ENCODE measurements at regions not wholly inside any gene's neighbourhood (a gene's known extent, or its start where the extent isn't known, plus 50 kb on each side); places are given as distances from the start of the nearest gene placed in this dataset.
"Not testable (repeated sequence)": the region's sequence is repeated elsewhere in the genome, so short reads cannot be mapped to it uniquely, and the experiment has no call there.

DNA sequence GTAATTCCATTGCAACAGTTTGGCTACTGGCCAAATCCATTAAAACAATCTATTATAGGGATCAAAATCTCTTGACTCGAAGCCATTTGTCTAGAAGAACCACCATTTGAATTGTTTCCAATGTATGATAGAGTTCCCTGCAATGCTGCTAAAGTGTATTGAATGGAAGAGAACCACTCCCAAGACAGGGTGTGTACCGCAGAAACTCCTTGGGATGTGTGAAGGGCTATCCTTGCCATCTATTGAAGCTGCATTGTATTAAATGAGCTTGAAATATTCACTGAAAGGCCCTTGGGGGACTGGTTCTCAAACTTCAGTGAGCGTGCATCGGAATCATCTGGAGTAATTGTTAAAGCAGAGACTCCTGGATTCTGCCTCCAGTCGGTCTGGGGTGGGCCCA, 260.4 kb upstream of the MEIS1 start:
- DNase-seq (ENCODE audit: low spot score): no peak

DNA sequence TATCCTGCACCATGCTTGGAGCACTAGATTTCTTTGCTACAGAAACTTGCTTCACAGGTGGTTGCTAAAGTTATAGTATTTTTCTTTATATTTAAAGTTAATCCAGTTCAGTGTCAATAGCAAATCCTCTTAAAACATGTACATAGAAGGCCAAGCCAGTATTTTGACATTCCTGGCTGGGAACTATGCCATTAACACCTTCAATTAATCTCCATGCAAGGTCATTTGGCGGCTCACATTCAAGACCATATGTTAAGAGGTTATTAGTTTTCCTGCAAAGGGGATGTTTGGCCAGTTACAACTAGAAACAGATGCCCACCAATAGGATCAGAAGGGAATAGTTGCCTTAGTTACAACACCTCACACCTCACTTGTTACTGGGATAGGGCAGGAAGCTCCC, 261.3 kb upstream of the MEIS1 start:
- DNase-seq (ENCODE audit: low spot score): no peak

DNA sequence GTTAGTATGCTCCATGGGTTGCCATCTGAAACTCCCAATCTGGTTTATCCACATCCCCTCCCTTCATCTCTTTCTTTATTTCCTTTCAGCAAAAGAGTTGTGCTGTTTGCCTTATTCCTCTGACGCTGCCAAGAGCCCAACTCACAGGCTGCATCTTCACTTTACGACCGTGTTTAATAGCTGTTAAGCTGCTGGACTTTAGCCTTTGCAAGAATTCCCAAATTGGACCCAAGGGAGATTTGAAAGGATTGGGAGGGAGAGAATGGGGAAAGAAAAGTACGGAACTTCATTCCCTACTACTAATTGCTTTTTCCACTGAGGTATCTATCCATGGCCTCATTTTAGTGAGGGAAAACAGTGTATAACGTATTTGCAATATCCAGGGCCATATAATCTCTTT, 263.4 kb upstream of the MEIS1 start:
- no peak for DNase-seq (ENCODE audit: low spot score)

GRCh38 chr2:66170744-66171330, 264.1 kb upstream of the MEIS1 start:
- no peak for DNase-seq (ENCODE audit: low spot score)

DNA sequence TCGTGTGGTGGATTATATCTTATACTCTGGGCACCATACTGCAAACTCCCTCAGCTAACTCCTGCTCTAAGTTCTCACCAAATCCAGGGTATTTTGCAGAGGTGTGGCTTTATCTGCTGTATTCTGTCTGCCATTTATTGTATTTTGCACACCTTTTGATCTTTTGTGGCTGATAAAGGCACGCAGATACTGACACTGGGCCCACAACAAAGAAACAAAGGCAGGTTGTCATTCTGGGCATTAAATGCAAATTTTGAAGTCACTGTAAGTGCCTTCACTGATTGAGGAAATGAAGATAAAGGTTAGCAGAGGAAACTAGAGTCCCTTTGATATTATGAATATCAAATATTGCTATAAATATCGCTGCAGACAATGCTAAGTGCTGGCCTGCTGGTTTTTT, 265.8 kb upstream of the MEIS1 start:
- DNase-seq (ENCODE audit: low spot score): no peak

DNA sequence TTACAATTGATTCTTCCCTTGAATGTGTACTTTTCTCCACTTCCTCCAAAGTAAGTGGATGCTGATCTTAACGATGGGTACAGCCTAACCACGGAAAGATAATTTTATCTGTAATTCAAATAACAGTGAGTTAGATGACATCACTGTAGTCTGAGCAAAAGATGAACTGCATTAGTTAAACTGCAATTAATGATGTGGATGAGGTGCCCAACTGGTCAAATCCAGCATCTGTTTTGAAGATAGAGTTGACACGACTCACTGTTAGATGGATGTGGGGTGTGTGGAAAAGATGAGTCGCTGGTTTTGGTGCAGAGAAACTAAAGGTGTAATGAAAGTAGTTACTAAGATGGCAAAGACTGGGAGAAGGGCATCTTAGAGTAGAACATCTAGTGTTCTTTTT, 270.5 kb upstream of the MEIS1 start:
- no peak for DNase-seq (ENCODE audit: low spot score)

DNA sequence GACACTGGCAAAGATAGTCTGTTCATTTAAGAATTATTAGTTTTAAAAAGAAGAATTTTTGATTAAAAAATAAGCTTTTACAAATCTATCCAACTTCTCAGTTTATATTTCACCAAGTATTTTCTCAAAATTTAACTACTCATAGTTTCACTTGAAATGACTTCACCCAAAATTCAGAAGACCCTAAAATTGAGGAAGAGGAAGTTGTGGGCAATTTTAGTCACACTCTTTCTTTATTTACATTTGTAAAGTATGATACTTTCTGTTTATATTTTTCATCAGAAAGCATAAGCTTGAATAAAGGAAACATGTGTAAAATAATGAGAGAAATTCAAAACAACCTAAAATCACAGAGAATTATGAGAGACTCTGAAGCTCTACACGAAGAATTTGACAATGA, 278.8 kb upstream of the MEIS1 start:
- no peak for DNase-seq (ENCODE audit: low spot score)

DNA sequence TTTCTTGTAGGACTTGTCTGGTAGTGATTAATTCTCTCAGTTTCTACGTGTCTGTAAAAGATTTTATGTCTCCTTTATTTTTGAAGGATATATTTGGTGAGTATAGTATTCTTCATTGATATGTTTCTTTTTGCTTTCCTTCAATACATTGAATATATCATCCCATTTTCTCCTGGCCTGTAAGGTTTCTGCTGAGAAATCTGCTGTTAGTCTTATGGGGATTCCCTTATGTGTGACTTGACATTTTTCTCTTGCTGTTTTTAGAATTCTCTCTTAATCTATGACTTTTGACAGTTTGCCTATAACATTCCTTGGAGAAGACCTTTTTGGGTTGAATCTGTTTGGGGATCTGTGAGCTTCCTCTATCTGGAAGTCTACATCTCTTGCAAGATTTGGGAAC, 281.0 kb upstream of the MEIS1 start:
- no peak for DNase-seq (ENCODE audit: low spot score)

DNA sequence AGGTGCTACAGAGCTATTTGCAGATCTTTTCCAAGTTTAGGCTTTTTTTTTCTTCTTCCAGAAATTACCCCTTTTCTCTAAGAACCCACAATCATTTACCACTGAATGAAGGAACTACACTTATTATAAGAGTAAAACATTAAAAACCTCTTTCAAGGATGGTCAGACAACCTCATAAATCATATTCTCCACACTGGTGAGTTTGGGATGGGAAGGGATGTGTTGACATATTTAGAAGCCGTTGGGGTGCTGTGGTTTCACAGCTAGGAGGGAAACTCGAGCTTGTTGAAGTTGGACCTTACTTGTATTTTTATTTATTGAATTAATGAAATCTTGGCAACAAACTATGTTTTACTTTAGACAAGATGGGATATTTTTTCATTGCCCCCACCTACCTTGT, 289.4 kb upstream of the MEIS1 start:
- DNase-seq (ENCODE audit: low spot score): no peak

DNA sequence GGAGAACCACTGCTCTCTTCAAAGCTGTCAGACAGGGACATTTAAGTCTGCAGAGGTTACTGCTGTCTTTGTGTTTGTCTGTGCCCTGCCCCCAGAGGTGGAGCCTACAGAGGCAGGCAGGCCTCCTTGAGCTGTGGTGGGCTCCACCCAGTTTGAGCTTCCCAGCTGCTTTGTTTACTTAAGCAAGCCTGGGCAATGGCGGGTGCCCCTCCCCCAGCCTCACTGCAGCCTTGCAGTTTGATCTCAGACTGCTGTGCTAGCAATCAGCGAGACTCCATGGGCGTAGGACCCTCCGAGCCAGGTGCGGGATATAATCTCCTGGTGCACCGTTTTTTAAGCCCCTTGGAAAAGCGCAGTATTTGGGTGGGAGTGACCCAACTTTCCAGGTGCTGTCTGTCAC, 290.6 kb upstream of the MEIS1 start:
- not testable (repeated sequence) for DNase-seq (ENCODE audit: low spot score)

DNA sequence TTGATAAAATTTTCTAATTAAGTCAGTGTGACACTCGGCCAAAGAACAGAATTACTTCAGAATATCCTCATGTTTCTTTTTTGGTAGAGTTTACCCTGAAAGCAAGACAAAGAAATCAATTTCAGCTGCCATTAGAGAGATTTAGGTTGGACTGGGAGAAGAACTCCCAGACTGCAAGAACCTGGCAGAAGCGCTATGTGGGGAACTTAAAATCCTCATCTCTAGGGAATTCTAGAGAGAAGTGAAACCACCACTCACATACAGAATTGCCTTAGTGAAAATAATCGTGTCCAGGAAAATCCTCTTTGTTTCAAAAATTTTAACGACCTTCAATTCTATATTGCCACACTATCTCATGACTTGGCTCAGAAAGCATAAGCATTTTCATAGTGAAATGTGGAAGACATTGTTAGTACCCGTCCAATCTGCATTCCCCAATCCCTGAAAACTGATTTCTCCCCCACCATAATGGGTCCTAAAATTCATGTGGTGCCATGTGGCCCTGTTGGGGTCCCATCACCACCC, 297.3 kb upstream of the MEIS1 start:
- DNase-seq (ENCODE audit: low spot score): no peak

DNA sequence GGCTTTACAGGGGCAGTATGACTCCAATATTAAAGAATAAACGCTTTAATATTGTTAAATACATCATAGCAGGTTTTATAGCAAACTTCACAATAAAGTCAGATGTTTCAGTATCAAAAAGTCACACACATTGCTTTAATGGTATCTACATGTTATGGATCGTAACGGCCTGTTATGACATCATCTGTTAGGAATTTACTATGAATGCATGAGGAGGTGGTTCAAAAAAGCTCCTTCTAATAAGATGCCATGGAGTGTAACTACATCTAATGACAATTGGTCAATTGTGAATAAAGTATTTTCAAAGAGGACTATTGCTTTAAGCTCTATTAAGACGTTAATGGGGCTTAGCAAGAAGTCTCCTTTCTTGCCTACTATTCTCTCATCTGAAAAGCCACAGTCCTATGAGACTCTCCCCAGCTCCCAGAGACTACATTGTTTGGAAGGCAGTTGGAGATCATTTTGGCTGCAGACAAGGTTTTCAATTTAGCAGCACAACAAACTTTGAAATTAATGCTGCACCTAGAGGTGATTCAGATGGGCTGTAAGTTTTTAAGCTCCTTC, 300.7 kb upstream of the MEIS1 start:
- no peak for DNase-seq (ENCODE audit: low spot score)

DNA sequence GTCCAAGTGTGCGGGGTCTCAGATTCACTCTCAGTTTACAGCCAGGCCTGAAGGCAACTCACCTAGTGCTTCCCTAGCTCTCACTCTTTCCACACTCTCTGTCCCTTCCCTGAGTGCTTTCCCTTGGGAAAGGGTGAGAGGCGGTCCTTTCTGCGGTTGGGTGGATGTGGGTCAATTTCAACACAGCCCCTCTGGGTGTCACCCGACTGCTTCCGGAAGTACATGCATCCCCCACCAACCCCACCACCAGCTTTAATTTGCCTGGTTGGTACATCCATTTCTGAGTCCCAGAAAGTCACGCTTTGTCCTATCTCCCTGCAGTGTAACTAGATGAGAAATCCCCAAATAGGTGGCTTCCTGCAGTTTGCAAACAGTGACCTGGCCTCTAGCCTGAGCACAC, 307.3 kb upstream of the MEIS1 start:
- DNase-seq (ENCODE audit: low spot score): no peak

DNA sequence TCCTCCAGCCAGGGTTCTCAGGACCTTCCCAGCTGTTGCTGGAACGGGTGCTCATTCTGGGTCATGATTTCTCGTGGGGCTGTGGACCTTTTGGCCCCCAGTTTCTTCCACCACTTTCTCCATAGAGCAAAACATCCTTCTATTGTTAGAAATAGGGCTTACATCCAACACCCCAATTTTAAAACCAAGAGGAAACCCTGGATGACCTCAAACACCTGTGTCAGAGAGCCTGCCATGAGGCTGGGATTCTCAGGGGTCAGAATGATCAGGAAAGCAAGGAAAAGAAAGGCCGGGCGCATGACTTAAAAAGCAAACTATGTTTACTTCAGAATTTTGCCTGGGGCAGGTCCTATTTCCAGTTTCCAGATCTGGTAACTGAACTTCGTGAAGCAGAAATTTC, 307.9 kb upstream of the MEIS1 start:
- DNase-seq (ENCODE audit: low spot score): no peak

GRCh38 chr2:66125951-66126350, 309.0 kb upstream of the MEIS1 start:
- DNase-seq (ENCODE audit: low spot score): no peak

GRCh38 chr2:66122516-66122915, 312.4 kb upstream of the MEIS1 start:
- no peak for DNase-seq (ENCODE audit: low spot score)

GRCh38 chr2:66121946-66122345, 313.0 kb upstream of the MEIS1 start:
- DNase-seq (ENCODE audit: low spot score): no peak

- DNase-seq (ENCODE audit: low spot score): no peak
These were observed 320.8 kb upstream of the MEIS1 start for GRCh38 chr2:66113988-66114625.

DNA sequence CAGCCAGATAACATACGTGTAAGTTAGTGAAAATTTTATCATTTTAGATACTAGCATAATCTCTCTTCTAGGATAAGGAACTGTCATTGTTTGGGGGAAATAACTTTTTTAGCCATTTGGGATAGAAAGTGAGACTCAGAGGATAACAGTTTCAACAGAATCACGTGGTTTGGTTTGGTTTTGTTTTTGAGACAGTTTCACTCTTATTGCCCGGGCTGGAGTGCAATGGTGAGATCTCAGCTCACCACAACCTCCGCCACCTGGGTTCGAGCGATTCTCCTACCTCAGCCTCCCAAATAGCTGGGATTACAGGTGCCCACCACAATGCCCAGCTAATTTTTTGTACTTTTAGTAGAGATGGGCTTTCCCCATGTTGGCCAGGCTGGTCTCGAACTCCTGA, 323.2 kb upstream of the MEIS1 start:
- DNase-seq (ENCODE audit: low spot score): no peak

DNA sequence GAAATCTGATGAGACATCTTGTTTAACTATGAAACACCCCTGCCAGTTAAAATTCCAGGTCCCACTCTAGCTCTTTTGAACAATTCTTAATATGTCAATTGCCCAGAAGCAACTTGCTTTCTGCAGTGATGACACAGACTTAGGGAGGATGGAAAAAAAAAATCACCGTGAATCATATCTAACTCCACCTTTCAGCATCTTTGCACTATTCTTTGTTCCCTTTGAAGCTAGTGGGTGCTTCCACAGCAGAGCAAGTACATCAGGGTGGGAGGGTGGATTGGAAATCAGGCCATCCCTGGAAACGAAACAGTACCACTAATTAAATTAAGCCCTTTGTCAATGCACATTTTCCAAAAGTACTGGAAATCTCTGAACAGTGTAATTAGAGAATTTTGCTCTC, 324.3 kb upstream of the MEIS1 start:
- no peak for DNase-seq (ENCODE audit: low spot score)

- DNase-seq (ENCODE audit: low spot score): no peak
These were observed 324.8 kb upstream of the MEIS1 start for GRCh38 chr2:66110086-66110485.

DNA sequence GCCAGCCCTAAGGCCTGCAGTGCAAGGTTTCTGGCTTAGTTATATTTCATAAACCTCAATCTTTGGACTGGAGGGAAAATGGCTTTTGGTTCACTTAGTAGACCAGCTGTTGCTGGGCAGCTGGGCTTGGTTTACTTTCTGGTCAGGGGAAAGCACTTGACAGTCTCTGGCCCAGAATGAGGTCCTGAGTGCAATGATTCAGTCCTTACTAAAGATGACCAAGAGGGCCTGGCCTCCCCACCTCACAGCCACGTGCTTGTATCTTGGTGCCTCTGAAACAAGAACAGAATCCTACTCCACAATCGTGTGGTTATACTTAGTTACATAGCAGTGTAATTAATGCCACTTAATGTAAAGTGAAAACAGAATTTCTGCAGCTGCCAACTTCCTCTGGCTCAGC, 325.5 kb upstream of the MEIS1 start:
- DNase-seq (ENCODE audit: low spot score): no peak

DNA sequence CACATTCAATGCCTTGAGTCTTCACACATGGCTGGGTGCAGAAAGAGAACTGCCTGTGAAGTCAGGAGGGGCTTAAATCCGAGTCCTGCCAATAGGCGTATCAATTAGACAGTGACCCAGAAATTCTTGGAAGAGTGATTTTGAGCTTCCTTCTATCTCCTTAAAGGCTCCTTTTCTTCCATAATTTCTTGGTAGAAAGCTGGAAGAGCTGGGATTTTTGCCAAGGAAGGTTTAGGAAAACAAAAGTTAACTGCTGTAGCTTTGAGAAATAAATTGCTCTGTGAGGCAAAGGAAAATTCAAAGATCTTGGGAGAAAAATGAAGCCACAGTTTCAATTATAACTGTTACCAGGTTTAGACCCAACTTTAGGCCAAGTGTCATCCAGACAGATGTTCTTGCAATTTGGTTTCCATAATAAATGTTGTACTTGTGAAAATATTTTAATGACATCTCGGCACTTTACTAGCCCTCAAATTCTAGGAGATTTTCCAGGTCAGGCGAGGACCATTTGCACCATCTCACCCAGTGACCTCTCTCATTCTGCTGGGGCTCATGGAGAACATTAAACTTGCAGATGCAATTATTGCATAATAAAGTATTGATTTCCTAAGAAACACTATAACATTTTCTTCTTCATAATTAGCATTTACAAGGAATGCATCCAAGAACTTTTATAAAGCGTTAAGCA, 329.7 kb upstream of the MEIS1 start:
- DNase-seq (ENCODE audit: low spot score): no peak
